GM19395 (cell line): ENCODE measurements at regions not wholly inside any gene's neighbourhood (a gene's known extent, or its start where the extent isn't known, plus 50 kb on each side); places are given as distances from the start of the nearest gene placed in this dataset.
"Not testable (repeated sequence)": the region's sequence is repeated elsewhere in the genome, so short reads cannot be mapped to it uniquely, and the experiment has no call there.

ENCODE experiments used
- ATAC-seq: cut with Tn5 transposase; IDR thresholded peaks from one replicate; pipeline ENCODE4 v1.9.1; 2021; ENCODE audit warnings: mild to moderate bottlenecking, moderate library complexity; ENCODE audit not compliant: unreplicated experiment

- no peak for ATAC-seq
Measured at GRCh38 chr19:28544451-28545261, 668.3 kb downstream of the UQCRFS1 start.

DNA sequence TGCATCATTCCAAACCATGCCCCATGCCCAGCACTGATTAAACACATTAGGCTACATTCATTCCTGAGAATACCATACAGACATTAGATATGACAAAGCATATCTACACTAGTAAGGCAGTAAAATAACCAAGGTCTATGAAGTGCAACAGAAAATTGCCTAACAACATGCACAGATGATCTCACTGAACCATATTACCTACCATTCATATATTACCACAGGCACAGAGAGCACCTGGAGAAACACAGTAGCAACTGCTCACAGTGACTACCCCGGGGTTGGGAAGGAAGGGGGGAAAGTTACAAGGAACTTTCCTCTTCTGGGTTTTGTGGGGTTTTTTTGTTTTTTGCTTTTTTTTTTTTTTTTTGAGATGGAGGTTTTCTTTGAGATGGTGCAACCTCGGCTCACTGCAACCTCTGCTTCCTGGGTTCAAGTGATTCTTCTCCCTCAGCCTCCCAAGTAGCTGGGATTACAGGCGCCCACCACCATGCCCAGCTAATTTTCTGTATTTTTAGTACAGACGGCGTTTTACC is 669.6 kb downstream of the UQCRFS1 start:
- ATAC-seq = peak; percentile 26

GRCh38 chr19:28542394-28543243 is 670.3 kb downstream of the UQCRFS1 start:
- ATAC-seq = peak; percentile 86

DNA sequence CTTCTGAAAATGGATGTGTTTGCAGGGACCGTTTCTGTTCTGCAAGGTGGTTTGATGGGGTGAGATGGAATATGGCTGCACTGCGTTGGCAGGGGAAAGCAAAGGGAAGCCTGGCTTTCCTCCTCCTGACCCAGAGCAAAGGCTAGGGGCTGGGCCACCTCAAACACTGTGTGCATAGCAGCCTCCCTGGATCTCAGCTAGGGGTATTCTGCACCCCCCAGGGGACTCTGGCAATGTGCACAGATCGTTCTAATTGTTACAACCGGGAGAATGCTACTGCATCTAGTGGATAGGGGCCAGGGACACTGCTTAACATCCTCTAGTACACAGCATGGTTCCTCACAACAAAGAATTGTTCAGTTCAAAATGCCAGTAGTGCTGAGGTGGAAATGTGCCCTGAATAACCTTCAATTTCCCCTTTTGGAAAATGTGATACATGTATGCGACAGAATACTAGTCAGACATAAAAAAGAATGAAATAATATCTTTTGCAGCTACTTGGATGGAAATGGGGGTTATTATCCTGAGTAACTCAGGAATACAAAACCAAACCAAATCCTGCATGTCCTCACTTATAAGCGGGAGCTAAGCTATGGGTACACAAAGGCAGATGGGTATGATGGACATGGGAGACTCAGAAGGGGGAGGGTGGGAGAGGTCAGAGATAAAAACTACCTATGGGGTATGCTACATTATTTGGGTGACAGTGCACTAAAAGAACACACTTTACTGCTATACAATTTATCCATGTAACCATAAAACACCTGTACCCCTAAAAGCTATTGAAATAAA is 671.2 kb downstream of the UQCRFS1 start:
- ATAC-seq = no peak

GRCh38 chr19:28541029-28541428 is 671.9 kb downstream of the UQCRFS1 start:
- ATAC-seq = no peak

DNA sequence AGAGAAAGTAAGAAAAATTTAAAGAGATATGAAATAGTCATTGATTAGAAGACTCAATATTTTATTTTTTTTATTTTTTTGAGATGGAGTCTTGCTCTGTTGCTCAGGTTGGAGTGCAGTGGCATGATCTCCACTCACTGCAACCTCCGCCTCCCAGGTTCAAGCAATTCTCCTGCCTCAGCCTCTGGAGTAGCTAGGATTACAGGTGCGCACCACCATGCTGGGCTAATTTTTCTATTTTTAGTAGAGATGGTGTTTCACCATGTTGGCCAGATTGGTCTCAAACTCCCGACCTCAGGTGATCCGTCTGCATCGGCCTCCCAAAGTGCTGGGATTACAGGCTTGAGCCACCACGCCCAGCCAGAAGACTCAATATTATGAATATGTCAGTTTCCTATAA is 672.6 kb downstream of the UQCRFS1 start:
- ATAC-seq = not testable (repeated sequence)

DNA sequence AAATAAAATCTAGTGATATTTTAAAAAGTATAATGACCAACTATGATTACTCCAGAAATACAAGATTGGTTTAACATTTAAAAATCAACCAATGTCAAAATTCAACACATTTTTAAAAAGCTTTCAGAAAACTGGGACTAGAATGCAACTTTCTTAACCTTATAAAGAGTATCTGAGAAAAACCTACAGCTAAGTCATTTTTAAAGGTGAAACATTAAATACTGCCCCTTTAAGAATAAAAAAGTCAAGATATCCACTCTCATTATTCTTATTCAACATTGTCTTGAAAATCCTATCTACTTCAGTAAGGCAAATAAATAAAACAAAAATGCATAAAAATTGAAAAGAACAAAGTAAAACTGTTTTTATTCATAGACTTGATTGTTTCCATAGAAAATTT is 673.2 kb downstream of the UQCRFS1 start:
- ATAC-seq = no peak

DNA sequence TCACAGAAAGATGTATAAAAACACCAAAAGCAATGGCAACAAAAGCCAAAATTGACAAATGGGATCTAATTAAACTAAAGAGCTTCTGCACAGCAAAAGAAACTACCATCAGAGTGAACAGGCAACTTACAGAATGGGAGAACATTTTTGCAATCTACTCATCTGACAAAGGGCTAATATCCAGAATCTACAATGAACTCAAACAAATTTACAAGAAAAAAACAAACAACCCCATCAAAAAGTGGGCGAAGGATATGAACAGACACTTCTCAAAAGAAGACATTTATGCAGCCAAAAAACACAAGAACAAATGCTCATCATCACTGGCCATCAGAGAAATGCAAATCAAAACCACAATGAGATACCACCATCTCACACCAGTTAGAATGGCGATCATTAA is 674.4 kb downstream of the UQCRFS1 start:
- ATAC-seq = not testable (repeated sequence)

DNA sequence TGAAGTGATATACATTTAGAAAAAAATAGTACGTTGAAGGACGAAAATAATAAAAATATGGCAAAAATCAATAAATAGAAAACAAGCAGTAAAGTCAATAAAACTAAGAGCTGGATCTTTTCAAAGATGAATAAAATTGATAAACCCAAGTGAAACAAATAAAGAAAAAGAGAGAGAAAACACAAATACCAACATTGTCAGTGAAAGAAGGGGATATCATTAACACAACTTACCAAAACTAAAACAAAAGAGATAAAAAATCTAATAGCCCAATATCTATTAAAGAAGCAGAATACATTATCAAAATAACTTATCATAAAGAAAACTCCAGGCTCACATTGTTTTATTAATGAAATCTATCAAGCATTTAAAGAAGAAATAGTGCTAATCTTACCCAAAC is 675.1 kb downstream of the UQCRFS1 start:
- no peak for ATAC-seq

DNA sequence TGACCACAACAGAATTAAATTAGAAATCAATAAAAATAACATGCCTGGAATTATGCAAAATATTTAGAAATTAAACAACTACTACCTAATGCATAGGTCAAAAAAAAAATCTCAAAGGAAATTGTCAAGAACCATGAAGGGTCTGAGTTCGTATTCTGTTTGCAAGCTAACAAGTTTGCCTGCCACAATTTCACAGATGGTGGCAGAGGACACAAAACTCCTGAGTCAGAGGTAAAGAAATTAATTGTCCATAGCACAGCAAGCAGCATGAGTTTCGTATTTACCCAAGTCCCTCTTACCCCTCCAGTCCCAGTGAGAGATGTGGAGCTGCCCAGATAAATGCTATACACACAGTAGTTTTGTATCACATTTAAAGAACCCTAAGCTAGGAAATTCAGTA is 675.9 kb downstream of the UQCRFS1 start:
- ATAC-seq = no peak

GRCh38 chr19:28535352-28535775 is 677.6 kb downstream of the UQCRFS1 start:
- no peak for ATAC-seq

DNA sequence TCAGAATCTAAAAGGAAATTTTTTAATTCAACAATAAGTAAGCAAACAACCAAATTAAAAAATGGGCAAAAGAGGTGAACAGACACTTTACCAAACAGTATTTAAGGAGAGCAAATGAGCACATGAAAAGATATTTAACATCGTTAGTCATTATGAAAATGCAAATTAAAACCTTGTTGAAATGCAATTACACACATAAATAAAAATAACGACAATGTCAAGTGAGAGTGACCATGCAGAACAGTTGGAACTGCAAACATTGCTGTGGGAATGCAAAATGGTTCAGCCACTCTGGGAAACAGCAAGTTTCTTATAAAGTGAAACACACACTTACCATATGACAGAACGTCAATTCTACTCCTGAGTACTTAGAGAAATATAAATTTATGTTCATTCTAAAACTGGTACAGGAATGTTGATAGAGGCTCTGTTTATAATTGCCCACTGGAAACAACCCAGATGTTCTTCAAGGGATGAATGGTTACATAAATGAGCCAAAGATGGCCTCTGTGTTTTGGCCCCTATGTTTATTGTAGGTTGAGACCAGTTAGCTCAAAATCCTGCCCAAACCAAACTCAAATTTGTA is 678.1 kb downstream of the UQCRFS1 start:
- ATAC-seq = no peak

DNA sequence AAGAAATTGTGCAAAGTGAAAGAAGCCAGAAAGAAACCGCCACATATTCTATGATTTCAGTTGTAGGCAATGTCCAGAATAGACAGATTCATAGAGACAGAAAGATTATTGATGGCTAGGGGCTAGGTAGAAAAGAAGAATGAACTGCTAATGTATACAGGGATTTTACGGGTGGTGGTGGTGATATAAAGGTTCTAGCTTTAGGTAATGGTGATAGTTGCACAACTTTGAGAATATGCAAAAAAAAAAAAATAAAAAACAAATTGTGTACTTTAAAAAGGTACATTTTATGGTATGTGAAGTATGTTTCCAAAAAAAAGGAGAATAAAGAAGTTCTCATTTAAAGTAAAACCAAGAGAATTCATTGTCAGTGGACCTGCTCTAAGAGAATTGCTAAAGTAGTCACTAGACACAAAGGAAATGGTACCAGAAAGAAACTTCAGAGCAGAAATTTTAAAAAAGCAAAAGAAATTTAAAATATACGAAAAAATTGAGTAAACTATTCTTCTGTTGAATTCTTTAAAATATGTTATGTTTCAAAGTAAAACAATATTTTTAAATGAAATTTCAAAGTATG is 680.1 kb downstream of the UQCRFS1 start:
- no peak for ATAC-seq

DNA sequence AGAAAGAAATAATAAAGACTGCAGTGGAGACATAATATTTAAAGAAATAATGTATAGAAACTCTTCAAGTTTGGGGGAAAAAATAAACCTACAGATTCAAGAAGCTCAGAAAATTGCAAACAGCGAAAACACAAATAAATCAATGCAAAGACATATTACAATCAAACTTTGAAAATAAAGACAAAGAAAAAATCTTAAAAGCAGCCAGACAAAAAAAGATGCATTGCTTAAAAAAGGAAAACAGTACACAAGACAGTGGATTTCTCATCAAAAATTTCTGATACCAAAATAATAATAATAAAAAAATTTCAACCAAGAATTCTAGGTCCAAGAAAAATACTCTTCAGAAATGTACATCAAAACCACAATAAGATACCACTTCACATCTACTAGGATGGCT is 681.0 kb downstream of the UQCRFS1 start:
- no peak for ATAC-seq

GRCh38 chr19:28530406-28531035 is 682.4 kb downstream of the UQCRFS1 start:
- ATAC-seq = no peak

DNA sequence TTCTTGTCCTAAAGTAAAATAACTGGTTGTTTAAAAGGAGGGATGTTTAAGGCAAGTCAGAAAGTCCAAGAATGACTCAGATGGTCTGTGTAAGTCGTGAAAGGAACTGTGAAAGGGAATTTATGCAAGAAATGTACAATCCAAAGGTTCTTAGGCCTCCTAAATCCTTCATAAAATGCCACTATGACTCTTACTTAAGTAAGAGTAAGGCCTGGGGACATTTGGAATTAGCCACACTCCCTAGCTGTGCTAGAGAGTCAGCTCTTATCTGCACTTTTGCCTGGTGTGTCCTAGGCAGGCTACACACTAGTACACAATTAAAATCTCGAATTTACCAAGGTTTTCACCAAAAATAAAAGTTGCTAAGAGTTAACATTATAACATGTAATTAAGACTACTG is 686.9 kb downstream of the UQCRFS1 start:
- no peak for ATAC-seq

DNA sequence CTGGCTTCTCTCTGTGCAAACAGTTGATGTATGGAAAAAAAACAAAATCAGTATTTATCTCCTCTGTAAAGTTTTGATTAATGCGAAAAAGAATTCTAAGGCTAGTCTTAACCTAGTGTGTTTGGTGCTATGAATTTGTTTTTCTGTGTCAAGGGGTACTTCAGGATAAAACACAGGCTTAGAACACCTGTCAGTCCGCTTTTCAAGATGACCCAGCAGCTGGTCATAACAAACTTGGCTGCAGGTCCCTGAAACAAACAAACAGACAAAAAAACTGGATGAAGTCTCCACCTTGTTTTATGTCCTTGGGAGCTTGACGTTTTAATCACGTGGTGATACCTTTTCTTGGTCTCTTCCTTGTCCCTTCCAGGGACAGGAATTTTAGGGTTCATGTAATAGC is 689.3 kb downstream of the UQCRFS1 start:
- no peak for ATAC-seq

GRCh38 chr19:28522545-28522922 is 690.4 kb downstream of the UQCRFS1 start:
- ATAC-seq = no peak

- ATAC-seq = no peak
Measured at GRCh38 chr19:28521614-28522544, 691.1 kb downstream of the UQCRFS1 start.
